ELR (cell line): ENCODE measurements at regions not wholly inside any gene's neighbourhood (a gene's known extent, or its start where the extent isn't known, plus 50 kb on each side); places are given as distances from the start of the nearest gene placed in this dataset.

Source experiments
- DNase-seq: peaks from one replicate; pipeline ENCODE4 v3.0.0-alpha.2; 2015; ENCODE audit warnings: low read depth

DNA sequence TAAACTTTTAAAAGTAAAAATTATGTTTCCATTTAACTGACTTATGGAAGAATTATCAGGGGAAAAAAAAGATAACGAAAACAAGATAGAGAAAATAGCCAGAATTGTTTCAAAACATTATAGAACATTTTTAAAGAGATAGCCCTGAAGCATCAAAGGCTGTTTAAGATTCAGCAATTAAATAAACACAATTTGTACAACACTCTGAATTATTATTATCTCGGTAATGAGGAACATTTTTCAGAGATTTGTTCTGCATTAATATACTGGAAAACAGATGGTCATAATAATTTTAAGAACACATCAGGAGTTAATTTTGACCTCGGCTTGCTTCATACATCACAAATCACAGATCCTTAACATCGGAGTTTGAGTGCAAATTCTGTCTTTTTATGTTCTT is 643.8 kb downstream of the SORCS1 start:
- no peak for DNase-seq

GRCh38 chr10:106519376-106520030 is 645.0 kb downstream of the SORCS1 start:
- no peak for DNase-seq

DNA sequence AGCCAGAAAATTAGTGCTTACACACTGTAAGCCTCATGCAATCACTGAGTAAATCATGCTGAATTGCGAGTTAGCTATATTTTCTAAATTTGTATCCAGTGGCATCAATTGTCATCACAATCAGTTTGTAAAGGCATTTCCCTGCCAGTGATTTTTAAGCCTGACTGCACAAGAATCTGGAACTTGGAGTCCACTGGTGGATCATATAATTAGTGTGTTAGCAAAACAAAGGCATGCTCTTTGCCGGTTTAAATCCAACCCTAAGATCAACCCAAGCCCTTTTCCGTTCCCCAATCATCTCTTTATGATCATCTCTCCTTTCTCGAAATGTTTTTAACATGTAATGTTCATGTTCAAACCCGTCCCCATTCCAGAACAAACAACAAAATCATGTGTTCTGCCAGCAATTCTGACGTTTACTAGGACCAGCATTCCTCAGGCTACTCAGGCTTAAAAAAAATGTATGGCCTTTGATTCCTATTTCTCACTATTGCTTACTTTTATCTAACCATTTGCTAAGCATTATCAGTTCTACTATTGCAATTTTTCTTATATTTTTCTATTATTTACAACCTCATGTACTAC is 649.2 kb downstream of the SORCS1 start:
- DNase-seq: no peak

- peak; percentile 23 for DNase-seq
Observed at GRCh38 chr10:106513352-106513771, 651.1 kb downstream of the SORCS1 start.

DNA sequence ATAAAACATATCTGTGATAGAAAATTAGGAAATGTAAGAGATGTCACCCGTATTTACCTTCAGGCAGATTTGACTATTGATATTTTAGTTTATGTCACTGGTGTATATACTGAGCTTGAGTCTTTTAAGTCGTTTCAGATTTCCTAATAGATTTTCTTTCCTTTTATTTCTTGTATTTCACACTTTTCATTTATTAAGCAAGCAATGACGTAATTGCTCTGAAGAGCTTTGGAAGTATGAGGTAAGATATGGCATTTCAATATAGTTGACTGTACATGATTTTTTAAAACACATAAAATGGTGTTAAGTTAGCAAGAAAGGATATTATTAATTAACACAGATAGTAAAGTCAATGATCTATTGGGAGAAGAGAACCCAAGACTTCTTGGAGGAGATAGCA is 652.6 kb downstream of the SORCS1 start:
- DNase-seq: no peak

DNA sequence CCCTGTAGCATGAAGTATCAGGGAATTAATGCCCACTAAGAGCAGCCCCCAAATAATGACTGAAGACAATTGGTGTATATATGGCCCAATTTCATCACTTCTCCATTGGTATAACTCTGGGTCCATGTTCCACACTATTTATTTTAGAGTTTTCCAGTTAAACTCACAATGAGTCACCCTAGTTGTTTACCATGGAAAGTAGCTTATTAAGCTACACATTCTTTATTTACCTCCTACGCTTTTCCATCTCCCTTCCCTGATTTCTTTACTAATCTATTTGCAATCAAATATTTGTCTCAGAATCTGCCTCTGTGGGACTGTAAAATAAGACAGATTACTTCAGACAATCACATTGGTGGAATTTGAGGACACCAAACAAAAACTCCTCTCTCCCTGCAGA is 655.6 kb downstream of the SORCS1 start:
- DNase-seq: peak; percentile 45

DNA sequence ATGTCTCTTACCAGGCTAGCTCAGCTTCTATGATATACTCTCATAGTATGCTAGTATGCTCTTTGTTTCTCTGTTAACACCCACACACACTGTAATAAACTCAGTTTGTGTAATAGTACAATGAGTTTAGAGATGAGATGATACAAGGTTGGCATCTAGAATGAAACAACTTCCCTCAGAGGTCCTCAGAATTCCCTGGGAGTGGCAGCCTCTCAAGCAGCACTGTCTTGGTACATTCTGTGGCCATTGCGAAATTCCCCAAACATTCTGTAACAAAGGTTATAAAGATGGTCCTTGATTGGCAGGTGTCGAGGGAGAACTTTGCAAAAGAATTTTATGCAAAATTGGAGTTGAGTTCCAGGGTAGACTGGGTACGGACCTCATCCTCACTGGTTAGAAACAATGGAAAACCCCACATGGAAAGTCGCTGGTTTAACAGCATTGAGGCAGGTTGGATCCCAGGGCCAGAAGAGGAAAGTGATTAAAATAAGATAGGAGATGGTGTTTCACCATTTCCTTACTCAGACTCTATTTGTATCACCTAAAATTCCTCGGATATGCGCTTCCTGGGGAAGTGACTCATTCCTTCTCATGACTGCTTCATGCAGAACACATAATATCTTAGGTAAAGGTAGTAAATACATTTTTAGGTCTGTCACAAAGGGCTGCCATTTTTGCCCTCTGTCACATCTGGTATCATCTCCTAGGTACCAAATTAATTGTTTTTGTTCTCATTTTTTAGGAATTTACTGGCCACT is 657.8 kb downstream of the SORCS1 start:
- DNase-seq: peak; percentile 78

DNA sequence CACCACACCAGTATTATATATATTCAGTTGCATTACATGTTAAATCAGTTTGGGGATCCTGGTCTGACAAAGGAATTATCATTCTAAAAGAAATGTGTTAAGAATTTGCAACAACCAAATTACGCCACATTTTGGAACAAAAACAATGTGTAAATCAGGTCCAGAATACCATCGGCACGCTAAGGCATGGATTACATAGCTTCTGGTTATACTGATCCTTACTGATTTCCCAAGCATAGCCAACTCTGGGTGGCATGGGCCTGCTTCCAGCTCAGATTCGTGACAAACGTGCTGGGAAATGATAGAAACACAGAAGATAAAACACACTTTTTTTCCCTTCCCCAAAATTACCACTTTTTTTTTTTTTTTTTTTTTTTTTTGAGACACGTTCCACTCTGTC is 660.0 kb downstream of the SORCS1 start:
- DNase-seq: no peak

- DNase-seq: no peak
Observed at GRCh38 chr10:106502641-106503040, 661.9 kb downstream of the SORCS1 start.

DNA sequence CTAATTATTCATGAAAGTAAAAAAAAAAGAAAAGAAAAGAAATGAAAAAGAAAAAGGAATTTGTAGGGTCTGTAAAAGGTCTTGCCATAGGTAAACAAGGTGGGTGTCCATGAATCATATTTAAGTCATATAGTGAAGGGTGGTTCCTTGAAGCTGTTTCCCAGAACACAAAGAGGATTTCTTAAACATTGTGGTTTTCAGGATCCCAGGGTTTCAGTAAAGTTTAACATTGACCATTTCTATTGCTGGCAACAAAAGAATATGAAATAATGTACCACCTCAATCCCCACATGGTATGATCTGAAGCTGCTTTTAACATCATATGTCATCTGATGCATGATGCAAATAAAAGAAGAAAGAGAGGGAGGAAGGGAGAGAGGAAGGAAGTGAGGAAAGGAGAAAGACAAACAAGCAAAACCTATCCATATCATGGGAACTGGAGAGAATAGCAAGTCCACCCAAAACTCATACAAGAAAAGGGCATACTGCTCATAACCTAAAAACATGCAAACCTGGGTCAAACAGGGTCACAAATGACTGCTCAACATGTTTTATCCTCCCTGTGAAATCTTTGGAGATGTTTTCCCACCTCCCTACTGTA is 663.5 kb downstream of the SORCS1 start:
- DNase-seq: peak; percentile 12

GRCh38 chr10:106500041-106500924 is 664.2 kb downstream of the SORCS1 start:
- DNase-seq: peak; percentile 24

DNA sequence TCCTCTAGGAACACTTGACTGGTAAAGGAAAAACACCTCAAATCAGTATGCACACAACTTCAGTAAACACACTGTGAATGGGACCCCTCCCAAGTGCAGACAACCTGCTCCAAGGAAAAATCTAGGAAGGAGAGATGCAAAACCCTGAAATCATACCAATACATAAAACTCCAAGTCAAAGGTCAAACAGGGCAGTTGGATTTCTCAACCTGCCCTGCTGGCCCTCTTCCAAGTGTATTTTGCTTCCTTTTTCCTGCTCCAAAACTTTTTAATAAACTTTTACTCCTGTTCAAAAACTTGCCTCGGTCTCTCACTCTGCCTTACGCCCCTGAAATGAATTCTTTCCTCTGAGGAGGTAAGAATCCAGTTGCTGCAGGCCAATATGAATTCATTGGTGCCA is 665.1 kb downstream of the SORCS1 start:
- DNase-seq: no peak

DNA sequence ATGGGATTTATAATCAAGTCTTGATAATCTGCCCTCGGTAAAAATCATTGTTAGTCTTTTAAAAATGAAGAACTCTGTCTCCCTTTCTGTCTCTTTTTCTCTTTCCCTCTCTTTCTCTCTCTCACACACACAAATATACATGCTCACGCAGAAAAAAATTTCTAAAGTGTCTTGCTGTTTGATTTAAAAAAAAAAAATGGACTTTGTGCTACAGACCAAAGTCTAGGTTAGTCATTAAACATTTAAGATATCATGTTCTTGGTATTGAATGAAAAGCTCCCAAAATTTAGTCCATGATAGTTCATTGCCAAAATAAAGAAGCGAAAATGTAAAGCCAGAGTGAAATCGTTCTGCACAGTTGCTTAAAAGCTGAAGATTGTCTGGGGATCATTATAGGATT is 665.8 kb downstream of the SORCS1 start:
- no peak for DNase-seq

DNA sequence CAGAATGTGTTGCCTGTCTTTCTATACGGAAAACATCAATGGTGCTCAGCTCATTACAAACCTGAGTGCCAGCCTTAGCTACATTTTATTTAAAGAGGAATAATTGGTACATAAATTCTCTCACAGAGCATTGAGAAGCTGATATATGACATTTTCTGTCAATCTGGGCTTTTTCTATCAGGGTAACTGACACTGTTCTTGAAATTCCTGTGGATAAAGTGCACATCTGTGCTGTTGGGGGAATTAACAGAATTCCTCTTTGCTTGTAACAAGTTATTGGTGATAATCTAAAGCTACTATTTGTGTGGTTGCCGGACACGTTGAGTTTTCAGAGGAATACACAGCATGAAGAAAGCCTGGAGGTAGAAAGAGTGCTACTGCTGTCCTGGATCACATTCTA is 668.6 kb downstream of the SORCS1 start:
- no peak for DNase-seq

- DNase-seq: no peak
Observed at GRCh38 chr10:106493751-106494150, 670.8 kb downstream of the SORCS1 start.

DNA sequence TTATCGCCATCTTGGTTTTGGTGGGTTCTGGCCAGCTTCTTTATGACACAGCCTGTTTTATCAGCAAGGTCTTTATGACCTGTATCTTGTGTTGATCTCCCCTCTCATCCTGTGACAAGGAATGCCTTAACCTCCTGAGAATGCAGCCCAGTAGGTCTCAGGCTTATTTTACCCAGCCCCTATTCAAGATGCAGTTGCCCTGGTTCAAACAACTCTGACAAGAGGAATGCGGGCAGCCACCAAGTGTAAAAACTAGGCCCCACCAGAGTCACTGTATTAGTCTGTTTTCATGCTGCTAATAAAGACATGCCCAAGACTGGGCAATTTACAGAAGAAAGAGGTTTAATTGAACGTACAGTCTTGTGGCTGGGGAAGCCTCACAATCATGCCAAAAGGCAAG is 671.3 kb downstream of the SORCS1 start:
- DNase-seq: no peak

DNA sequence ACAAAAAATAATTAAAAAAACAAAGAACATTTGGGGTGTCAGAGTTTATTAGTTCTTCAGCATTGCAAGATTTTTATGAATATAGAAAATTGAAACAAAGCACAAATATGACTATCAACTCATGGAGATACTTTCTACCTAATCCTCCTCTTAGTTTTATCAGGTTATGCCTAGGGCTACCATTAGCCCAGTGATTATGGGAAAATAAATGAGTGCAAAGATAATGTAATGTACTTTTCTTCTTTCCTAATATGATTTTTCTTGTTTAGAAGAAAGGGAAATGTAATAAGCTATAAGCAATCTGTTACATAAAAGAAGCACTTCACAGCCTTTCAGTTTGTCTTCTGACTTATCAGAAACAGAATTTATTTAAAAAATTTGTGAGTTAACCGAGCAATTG is 676.8 kb downstream of the SORCS1 start:
- DNase-seq: no peak

DNA sequence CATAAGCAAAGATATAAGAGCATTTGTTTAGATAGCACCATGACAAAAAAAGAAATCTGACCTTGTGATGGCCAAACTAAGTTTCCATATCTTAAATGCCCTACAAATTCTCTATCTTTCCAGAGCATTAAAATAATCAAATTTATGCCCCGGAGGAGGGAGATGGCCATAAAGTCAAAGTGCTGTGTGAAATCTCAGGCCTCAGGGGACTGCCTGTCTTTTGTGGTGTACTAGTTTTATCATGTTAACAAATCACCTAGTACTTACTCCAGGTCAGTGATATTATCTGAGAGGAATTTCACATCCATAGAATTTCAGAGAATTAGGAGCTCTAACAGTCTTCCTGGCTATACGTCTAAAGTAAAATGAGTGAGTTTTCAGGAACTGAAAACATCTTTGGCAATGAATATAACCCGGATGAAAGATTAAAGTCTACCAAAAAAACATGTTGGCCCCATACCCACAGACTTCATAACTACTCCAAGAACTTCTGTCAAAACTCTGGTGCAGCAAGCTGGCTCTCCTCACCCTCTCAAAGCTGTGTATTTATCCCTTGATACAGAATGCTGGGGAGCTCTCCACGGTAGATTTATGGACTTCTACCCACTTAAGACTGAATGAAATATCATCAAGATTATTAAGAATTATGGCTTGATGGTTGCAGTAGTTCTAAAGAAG is 682.8 kb downstream of the SORCS1 start:
- DNase-seq: no peak

- no peak for DNase-seq
Observed at GRCh38 chr10:106479636-106480035, 684.9 kb downstream of the SORCS1 start.

GRCh38 chr10:106474876-106475275 is 689.6 kb downstream of the SORCS1 start:
- peak; percentile 23 for DNase-seq

DNA sequence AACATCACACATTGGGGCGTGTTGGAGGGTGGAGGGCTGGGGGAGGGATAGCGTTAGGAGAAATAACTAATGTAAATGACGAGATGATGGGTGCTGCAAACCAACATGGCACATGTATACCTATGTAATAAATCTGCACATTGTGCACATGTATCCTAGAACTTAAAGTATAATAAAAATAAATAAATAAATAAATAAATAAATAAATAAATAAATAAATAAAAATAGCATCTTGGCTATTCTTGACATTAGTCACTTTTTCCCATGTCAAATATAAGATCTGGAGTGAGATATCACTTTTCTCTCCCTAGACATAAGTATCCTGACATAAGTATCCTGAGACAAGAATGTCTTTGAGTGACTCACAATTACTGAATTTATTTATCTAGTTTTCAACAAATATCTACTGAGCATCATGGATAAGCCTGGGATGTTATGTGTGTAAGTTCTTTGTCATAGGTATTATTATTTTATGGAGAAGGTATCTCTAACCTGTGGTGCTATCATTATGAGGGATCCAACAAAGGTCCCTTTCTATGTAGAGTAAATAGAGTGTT is 691.3 kb downstream of the SORCS1 start:
- DNase-seq: peak; percentile 28
